GM12873 (cell line): ENCODE measurements at regions not wholly inside any gene's neighbourhood (a gene's known extent, or its start where the extent isn't known, plus 50 kb on each side); places are given as distances from the start of the nearest gene placed in this dataset.

Experiments
- TF ChIP-seq, protein P1 (sequence below): IDR thresholded peaks from 2 replicates; pipeline ENCODE4 v1.5.1; 2012; ENCODE audit warnings: low read depth, mild to moderate bottlenecking, moderate library complexity, low read length, control low read depth; ENCODE audit not compliant: insufficient read depth; ENCODE audit errors: missing control alignments

DNA sequence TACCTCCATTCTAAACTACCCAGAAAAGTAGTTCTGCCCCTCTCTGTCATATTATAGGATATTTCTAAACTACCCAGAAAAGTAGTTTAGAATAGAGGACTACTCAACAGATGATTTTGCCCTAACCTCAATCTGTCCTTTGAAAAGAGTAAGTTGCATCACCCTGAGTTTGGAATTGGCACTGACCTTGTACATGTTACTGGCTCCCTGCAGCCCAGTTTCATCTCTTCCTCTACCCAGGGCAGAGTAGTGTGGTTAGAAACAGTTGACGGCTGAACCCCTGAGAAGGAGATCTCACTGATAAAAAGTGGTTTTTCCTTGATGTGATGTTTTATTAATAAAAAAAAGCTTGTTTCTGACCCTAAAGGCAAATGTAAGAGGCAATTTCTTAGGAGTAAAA is 340.5 kb upstream of the NECTIN3 start:
- TF ChIP-seq, protein P1, sequence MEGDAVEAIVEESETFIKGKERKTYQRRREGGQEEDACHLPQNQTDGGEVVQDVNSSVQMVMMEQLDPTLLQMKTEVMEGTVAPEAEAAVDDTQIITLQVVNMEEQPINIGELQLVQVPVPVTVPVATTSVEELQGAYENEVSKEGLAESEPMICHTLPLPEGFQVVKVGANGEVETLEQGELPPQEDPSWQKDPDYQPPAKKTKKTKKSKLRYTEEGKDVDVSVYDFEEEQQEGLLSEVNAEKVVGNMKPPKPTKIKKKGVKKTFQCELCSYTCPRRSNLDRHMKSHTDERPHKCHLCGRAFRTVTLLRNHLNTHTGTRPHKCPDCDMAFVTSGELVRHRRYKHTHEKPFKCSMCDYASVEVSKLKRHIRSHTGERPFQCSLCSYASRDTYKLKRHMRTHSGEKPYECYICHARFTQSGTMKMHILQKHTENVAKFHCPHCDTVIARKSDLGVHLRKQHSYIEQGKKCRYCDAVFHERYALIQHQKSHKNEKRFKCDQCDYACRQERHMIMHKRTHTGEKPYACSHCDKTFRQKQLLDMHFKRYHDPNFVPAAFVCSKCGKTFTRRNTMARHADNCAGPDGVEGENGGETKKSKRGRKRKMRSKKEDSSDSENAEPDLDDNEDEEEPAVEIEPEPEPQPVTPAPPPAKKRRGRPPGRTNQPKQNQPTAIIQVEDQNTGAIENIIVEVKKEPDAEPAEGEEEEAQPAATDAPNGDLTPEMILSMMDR = no peak

DNA sequence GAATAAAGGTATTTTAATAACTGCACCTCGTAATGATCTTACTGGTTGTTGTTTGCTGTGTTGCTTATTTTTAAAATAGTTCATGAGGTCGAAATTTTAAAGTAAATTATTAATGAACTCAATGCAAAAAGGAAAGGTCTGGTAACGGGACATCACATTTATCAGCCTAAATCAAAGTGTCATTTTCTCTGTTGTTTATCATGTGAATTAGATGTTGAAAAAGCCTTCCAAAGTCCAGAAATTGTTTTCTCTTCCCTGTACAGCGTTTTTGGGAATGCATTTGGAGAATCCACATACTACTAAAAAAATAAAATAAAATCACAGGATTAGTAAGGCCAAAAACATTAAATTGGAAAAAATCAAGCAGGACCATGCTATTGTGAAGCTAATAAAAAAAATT is 339.2 kb upstream of the NECTIN3 start:
- TF ChIP-seq, protein P1 = no peak

DNA sequence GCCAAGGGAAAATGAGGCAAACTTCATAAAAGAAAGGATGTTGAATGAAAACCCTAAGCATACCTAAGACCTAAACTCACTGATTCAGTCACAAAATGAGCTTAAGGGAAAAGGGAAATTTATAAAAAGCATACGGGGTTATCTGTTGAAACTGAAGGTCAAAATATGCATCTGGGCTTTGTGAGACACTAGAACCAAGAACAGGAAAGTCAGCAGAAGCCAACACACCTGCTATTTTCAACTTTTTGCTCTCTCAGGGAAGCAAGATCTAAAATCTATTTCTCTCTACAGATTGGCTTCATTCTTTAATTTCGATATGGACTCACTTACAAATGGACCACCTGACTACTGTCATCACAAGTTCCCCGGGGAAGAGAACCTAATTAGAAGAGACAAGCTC is 338.6 kb upstream of the NECTIN3 start:
- TF ChIP-seq, protein P1 = no peak

DNA sequence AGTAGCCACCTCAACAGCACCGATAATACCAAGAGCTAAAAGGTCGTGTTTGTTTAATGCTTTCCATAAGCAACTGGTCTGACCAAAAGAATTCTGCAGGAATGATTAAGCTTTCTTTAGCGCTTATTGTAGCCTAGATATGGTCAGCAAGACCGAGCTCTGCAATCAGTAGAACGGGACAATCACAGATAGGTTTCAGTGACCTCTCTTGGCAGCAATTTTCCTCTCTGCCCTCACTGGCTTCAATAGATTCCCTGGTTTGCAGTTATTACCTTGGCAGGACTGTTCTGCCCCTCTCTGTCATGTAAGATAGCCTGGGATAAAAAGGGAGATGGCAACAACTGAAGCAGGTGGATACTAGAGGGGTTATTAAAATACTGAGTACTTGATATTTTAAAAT is 337.1 kb upstream of the NECTIN3 start:
- TF ChIP-seq, protein P1 = no peak

DNA sequence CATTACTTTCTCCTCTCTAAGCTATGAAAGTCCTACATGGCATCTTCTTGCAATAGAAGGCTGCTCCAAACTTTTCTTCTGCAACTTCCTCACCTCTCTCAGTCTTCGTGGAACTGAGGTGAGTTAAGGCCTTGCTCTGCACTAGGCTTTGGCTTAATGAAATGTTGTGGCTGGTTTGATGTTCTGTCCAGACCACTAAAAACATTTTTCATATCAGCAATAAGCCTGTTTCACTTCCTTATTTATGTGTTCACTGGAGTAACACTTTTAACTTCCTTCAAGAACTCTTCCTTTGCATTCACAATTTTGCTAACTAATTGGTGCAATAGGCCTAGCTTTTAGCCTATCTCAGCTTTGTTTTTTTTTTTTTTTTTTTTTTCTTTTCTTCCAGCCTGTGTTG is 335.3 kb upstream of the NECTIN3 start:
- TF ChIP-seq, protein P1 = no peak

DNA sequence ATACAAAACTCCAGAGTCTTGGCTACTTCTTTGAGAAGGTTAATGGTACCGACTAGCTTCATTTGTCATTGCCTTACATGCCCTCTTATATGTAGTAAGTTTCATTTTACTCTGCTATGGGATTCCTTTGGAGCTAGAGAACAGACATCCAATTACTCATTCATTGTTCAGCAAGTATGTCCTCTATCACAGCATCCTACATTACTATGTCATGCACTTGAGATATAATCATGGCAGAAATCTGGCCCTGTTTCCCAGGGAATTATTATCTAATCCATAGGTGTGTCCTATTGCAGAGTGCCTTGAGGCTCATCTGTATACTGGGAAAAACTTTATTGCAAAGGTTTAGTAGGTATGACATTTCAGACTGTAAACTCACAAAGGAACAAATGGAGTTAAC is 333.1 kb upstream of the NECTIN3 start:
- TF ChIP-seq, protein P1 = no peak

DNA sequence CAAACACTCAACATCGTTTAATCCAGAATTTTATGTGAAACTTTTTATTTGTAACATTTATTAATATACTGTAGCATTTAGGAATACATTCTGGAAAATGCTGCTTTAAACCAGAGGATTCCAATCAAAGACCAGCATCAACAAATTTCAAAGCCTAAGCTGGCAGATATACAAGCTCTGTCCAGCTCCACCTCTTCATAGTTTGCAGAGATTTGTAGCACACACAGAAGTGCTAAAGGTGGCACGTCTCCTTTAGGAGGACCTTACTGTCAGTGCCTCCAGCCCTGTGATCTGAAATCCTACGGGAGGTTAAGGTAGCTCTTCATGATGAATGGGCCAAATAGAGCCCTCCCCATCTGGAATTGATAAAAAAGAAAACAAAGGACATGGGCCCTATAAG is 329.7 kb upstream of the NECTIN3 start:
- TF ChIP-seq, protein P1 = no peak

DNA sequence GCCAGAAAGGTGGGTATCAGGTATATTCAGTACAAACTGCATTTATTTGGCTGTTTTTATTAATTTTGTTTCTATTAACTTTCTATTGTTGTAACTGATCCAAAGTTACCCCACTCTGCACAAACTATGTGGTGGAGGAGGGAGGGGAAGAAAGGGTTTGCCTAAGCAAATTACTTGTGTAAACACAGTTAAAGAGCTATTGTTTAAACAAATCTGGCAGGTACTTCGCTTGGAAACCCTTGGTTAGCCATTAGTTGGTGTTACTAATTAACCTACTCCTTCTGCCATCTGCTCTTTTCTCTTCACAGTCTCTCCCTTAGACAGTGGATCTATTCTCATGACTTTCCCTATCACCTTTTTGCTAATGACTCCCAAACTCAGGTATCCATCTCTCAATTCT is 328.4 kb upstream of the NECTIN3 start:
- TF ChIP-seq, protein P1 = no peak
